Body of pancreas (tissue), 4 donors: ENCODE measurements at regions not wholly inside any gene's neighbourhood (a gene's known extent, or its start where the extent isn't known, plus 50 kb on each side); places are given as distances from the start of the nearest gene placed in this dataset.

ENCODE experiments used
- ATAC-seq: fragments of 150-250 bp; one replicate; pipeline ENCODE4 v1.9.1; 2016
- DNase-seq, 4 donors: peaks; one replicate each; pipeline ENCODE4 v3.0.0-alpha.2; 2019
- H3K27ac ChIP-seq, 4 donors: fragments of 200-600 bp; sonication (generic); 1 replicate in 3 of 4; 2 replicates in 1 of 4; pipeline versions ENCODE4 v1.5.1 to v1.6.1; 2016 to 2019; ENCODE audit warnings: mild to moderate bottlenecking in 1 of 4, mixed read lengths in 1 of 4, moderate library complexity in 1 of 4
- H3K27me3 ChIP-seq, 2 donors: fragments of 200-600 bp; sonication (generic); one replicate each; pipeline ENCODE4 v1.6.0; 2016; ENCODE audit warnings: mild to moderate bottlenecking in 1 of 2
- H3K36me3 ChIP-seq, 2 donors: fragments of 200-600 bp; sonication (generic); replicated peaks in 1 of 2; 2 replicates each; pipeline ENCODE4 v1.5.1; 2016; ENCODE audit warnings: low read depth in 2 of 2; ENCODE audit not compliant: insufficient read depth in 1 of 2
- H3K4me1 ChIP-seq: fragments of 200-600 bp; sonication (generic); one replicate; pipeline ENCODE4 v1.6.0; 2016
- H3K4me3 ChIP-seq, 2 donors: fragments of 200-600 bp; sonication (generic); 1 replicate in 1 of 2; 2 replicates in 1 of 2; pipeline ENCODE4 v1.5.1; 2016 to 2019
- H3K9me3 ChIP-seq, 3 donors: fragments of 200-600 bp; sonication (generic); 1 replicate in 2 of 3; 2 replicates in 1 of 3; pipeline ENCODE4 v1.5.1; 2016
- CTCF ChIP-seq, 7 experiments: fragments of 450-650 bp in 4 of 7; fragments of 200-600 bp in 3 of 7; sonication (generic) in 3 of 7; IDR thresholded peaks; one replicate each; pipeline ENCODE4 v1.5.1; 2016 to 2019; ENCODE audit warnings: antibody characterized with exemption in 7 of 7
- POLR2A ChIP-seq, 3 donors: fragments of 450-650 bp; IDR thresholded peaks; one replicate each; pipeline ENCODE4 v1.6.1; 2016; ENCODE audit warnings: antibody characterized with exemption in 3 of 3, mild to moderate bottlenecking in 2 of 3
- WGBS, 2 donors: methylation state at CpG; one replicate each; pipeline ENCODE4 v1.1.5; 2017; 5-methylcytosine and 5-hydroxymethylcytosine counted together
- intact Hi-C: fragments of 100-400 bp; cut with DNase I; formaldehyde crosslinking; loops from one replicate; pipeline ENCODE4 v1.15.1; 2023

- intact Hi-C loops = no loop called here
These were observed 495.4 kb downstream of the PCDH19 start for GRCh38 chrX:99914635-99915034.

GRCh38 chrX:99913611-99914010 is 496.5 kb downstream of the PCDH19 start:
- ATAC-seq (no peak), DNase-seq (no peak)
- no peak for TF ChIP-seq CTCF (IDR thresholded peaks at IDR 0.05)
- TF ChIP-seq POLR2A (IDR thresholded peaks at IDR 0.05) = no peak
- no peak overlapping the region for H3K4me3 ChIP-seq
- no peaks in the 10 kb centered on the region for H3K36me3 ChIP-seq
- H3K27ac ChIP-seq = no peak overlapping the region
- H3K27me3 ChIP-seq = no peaks in the 10 kb centered on the region
- H3K4me1 ChIP-seq = no peaks in the 10 kb centered on the region
- H3K9me3 ChIP-seq = no peaks in the 10 kb centered on the region
- intact Hi-C loops = no loop called here
- WGBS, 2 donors = 49 to 55% methylated on average over 5 of the region's 5 CpGs

More at GRCh38 chrX:99914635-99915034, 495.4 kb downstream of the PCDH19 start:
- TF ChIP-seq CTCF (IDR thresholded peaks at IDR 0.05) = no peak
- no peak for TF ChIP-seq POLR2A (IDR thresholded peaks at IDR 0.05)
- Histone ChIP-seq H3K36me3 (no peaks in the 10 kb centered on the region), H3K27ac (no peak overlapping the region), H3K27me3 (no peaks in the 10 kb centered on the region), H3K9me3 (no peaks in the 10 kb centered on the region), H3K4me3 (no peak overlapping the region), H3K4me1 (no peaks in the 10 kb centered on the region)
- DNase-seq (no peak), ATAC-seq (no peak)
- 14 to 19% methylated on average over 2 of the region's 2 CpGs for WGBS, 2 donors

- no peaks in the 10 kb centered on the region for H3K9me3 ChIP-seq
- ATAC-seq (no peak), DNase-seq (no peak)
- 8 to 20% methylated on average over 1 of the region's 1 CpG for WGBS, 2 donors
- H3K27me3 ChIP-seq = no peaks in the 10 kb centered on the region
- TF ChIP-seq POLR2A (IDR thresholded peaks at IDR 0.05) (no peak), CTCF (IDR thresholded peaks at IDR 0.05) (no peak)
- no peak overlapping the region for H3K4me3 ChIP-seq
- H3K4me1 ChIP-seq = no peaks in the 10 kb centered on the region
- no peaks in the 10 kb centered on the region for H3K36me3 ChIP-seq
- no peak overlapping the region for H3K27ac ChIP-seq
- intact Hi-C loops = no loop called here
These were observed 500.1 kb downstream of the PCDH19 start for GRCh38 chrX:99909946-99910345.

GRCh38 chrX:99901091-99901490 is 509.0 kb downstream of the PCDH19 start:
- DNase-seq (no peak), ATAC-seq (no peak)
- Histone ChIP-seq H3K4me1 (no peaks in the 10 kb centered on the region), H3K9me3 (no peaks in the 10 kb centered on the region), H3K4me3 (no peak overlapping the region), H3K36me3 (no peaks in the 10 kb centered on the region), H3K27me3 (no peaks in the 10 kb centered on the region), H3K27ac (no peak overlapping the region)
- 33 to 67% methylated on average over 2 to 3 of the region's 4 CpGs for WGBS, 2 donors
- no peak for TF ChIP-seq CTCF (IDR thresholded peaks at IDR 0.05)
- TF ChIP-seq POLR2A (IDR thresholded peaks at IDR 0.05) = no peak
- intact Hi-C loops = no loop called here

GRCh38 chrX:99887918-99888317 is 522.2 kb downstream of the PCDH19 start:
- H3K36me3 ChIP-seq = no peaks in the 10 kb centered on the region
- no peak for TF ChIP-seq POLR2A (IDR thresholded peaks at IDR 0.05)
- no peak for TF ChIP-seq CTCF (IDR thresholded peaks at IDR 0.05)
- ATAC-seq = no peak
- H3K27me3 ChIP-seq = no peaks in the 10 kb centered on the region
- WGBS, 2 donors = 72 to 80% methylated on average over 12 to 18 of the region's 18 CpGs
- H3K4me3 ChIP-seq = no peak overlapping the region
- no peak for DNase-seq
- H3K27ac ChIP-seq = no peak overlapping the region
- intact Hi-C loops = no loop called here
- H3K9me3 ChIP-seq = no peaks in the 10 kb centered on the region
- no peaks in the 10 kb centered on the region for H3K4me1 ChIP-seq
